ENCODE measurements at regions not wholly inside any gene's neighbourhood (a gene's known extent, or its start where the extent isn't known, plus 50 kb on each side); places are given as distances from the start of the nearest gene placed in this dataset.

DNA sequence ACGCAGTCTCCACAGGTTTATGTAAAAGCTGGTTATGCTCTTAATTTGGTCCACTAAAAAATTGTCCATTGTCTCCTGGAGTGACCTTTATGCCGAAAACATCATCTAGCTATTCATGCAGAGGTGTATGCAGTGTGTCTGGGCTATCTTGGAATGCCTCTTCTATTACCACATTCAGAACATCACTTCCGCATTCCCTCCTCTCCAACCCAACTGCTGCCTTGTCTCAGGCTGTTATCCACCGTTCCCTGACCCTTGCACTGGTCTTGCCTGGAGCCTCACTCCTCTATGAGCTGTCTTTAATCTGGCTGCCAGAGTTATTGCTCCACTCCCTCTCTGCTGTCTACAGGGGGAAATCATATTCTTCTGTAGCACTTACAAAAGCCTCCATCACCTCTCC lies 214.1 kb upstream of the ANKRD55 start:
- H3K9me3 ChIP-seq (ENCODE audit: low read length): no peaks in the 10 kb centered on the region
- no peaks in the 10 kb centered on the region for H3K79me2 ChIP-seq (replicated peaks; ENCODE audit: insufficient read depth, low read length)
- H2AFZ ChIP-seq (ENCODE audit: low read depth, low read length): no peak overlapping the region
- no peaks in the 10 kb centered on the region for H3K9me2 ChIP-seq (ENCODE audit: insufficient read depth, low read length)
- no peak overlapping the region for H3K4me3 ChIP-seq (ENCODE audit: low read length)
- no peak overlapping the region for H3K4me2 ChIP-seq (ENCODE audit: low read length)
- H3K27me3 ChIP-seq (ENCODE audit: insufficient read depth, low read depth, low read length): no peaks in the 10 kb centered on the region
- no peaks in the 10 kb centered on the region for H4K20me1 ChIP-seq (ENCODE audit: insufficient read depth)
- no peak overlapping the region for H3K27ac ChIP-seq (ENCODE audit: low read length)
- no peaks in the 10 kb centered on the region for H3K36me3 ChIP-seq (ENCODE audit: insufficient read depth, low read length)
- no peak for TF ChIP-seq TAF1 (IDR thresholded peaks at IDR 0.05; ENCODE audit: low read depth)
- TF ChIP-seq, protein P1, sequence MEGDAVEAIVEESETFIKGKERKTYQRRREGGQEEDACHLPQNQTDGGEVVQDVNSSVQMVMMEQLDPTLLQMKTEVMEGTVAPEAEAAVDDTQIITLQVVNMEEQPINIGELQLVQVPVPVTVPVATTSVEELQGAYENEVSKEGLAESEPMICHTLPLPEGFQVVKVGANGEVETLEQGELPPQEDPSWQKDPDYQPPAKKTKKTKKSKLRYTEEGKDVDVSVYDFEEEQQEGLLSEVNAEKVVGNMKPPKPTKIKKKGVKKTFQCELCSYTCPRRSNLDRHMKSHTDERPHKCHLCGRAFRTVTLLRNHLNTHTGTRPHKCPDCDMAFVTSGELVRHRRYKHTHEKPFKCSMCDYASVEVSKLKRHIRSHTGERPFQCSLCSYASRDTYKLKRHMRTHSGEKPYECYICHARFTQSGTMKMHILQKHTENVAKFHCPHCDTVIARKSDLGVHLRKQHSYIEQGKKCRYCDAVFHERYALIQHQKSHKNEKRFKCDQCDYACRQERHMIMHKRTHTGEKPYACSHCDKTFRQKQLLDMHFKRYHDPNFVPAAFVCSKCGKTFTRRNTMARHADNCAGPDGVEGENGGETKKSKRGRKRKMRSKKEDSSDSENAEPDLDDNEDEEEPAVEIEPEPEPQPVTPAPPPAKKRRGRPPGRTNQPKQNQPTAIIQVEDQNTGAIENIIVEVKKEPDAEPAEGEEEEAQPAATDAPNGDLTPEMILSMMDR (IDR thresholded peaks at IDR 0.05; ENCODE audit: poor library complexity, severe bottlenecking): no peak
- TF ChIP-seq, protein P2, sequence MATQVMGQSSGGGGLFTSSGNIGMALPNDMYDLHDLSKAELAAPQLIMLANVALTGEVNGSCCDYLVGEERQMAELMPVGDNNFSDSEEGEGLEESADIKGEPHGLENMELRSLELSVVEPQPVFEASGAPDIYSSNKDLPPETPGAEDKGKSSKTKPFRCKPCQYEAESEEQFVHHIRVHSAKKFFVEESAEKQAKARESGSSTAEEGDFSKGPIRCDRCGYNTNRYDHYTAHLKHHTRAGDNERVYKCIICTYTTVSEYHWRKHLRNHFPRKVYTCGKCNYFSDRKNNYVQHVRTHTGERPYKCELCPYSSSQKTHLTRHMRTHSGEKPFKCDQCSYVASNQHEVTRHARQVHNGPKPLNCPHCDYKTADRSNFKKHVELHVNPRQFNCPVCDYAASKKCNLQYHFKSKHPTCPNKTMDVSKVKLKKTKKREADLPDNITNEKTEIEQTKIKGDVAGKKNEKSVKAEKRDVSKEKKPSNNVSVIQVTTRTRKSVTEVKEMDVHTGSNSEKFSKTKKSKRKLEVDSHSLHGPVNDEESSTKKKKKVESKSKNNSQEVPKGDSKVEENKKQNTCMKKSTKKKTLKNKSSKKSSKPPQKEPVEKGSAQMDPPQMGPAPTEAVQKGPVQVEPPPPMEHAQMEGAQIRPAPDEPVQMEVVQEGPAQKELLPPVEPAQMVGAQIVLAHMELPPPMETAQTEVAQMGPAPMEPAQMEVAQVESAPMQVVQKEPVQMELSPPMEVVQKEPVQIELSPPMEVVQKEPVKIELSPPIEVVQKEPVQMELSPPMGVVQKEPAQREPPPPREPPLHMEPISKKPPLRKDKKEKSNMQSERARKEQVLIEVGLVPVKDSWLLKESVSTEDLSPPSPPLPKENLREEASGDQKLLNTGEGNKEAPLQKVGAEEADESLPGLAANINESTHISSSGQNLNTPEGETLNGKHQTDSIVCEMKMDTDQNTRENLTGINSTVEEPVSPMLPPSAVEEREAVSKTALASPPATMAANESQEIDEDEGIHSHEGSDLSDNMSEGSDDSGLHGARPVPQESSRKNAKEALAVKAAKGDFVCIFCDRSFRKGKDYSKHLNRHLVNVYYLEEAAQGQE (IDR thresholded peaks at IDR 0.05; ENCODE audit: borderline replicate concordance): no peak
- no peak overlapping the region for H3K9ac ChIP-seq (ENCODE audit: low read length)
- H3F3A ChIP-seq (ENCODE audit: insufficient read depth, low read length, poor library complexity, severe bottlenecking): no peaks in the 10 kb centered on the region

DNA sequence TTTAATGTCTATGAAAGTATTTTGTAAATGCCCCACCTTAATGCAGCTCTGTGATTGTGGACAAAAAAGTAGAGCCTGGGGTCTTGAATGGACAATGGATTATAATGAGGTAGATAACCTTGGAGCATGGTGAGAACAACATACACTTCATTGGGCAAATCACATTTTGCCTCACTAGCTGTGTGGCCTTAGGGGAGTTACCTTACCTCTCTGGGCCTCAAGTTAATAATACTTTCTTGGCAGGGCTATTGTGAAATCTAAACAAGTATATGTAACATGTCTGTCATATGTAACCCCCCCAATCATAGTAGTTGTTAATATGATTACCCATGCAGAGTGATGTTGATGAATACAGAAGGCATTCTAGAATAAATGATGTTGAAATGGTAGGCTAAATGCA lies 213.6 kb upstream of the ANKRD55 start:
- Histone ChIP-seq H3K27me3 (ENCODE audit: insufficient read depth, low read depth, low read length) (no peaks in the 10 kb centered on the region), H3K4me3 (ENCODE audit: low read length) (no peak overlapping the region), H3K9me3 (ENCODE audit: low read length) (no peaks in the 10 kb centered on the region), H3K79me2 (replicated peaks; ENCODE audit: insufficient read depth, low read length) (no peaks in the 10 kb centered on the region), H3K36me3 (ENCODE audit: insufficient read depth, low read length) (no peaks in the 10 kb centered on the region), H3K27ac (ENCODE audit: low read length) (no peak overlapping the region), H3K4me2 (ENCODE audit: low read length) (no peak overlapping the region), H3F3A (ENCODE audit: insufficient read depth, low read length, poor library complexity, severe bottlenecking) (no peaks in the 10 kb centered on the region), H2AFZ (ENCODE audit: low read depth, low read length) (no peak overlapping the region), H4K20me1 (ENCODE audit: insufficient read depth) (no peaks in the 10 kb centered on the region), H3K9me2 (ENCODE audit: insufficient read depth, low read length) (no peaks in the 10 kb centered on the region), H3K9ac (ENCODE audit: low read length) (no peak overlapping the region)
- TF ChIP-seq EP300 (conservative IDR thresholded peaks at IDR 0.05; ENCODE audit: poor library complexity, severe bottlenecking) (no peak), MXI1 (conservative IDR thresholded peaks at IDR 0.05; ENCODE audit: poor library complexity, severe bottlenecking) (no peak), TAF1 (IDR thresholded peaks at IDR 0.05; ENCODE audit: low read depth) (no peak), EZH2 (IDR thresholded peaks at IDR 0.05; ENCODE audit: borderline replicate concordance, insufficient read depth, low read length, poor library complexity, severe bottlenecking) (no peak), POLR2AphosphoS5 (IDR thresholded peaks at IDR 0.05) (no peak), RAD21 (conservative IDR thresholded peaks at IDR 0.05) (no peak), SMC3 (conservative IDR thresholded peaks at IDR 0.05; ENCODE audit: poor library complexity) (no peak)
- TF ChIP-seq, protein P2 (IDR thresholded peaks at IDR 0.05; ENCODE audit: borderline replicate concordance): no peak
- TF ChIP-seq, protein P1 (IDR thresholded peaks at IDR 0.05; ENCODE audit: poor library complexity, severe bottlenecking): no peak
